ENCODE measurements at regions not wholly inside any gene's neighbourhood (a gene's known extent, or its start where the extent isn't known, plus 50 kb on each side); places are given as distances from the start of the nearest gene placed in this dataset.
"Not testable (repeated sequence)": the region's sequence is repeated elsewhere in the genome, so short reads cannot be mapped to it uniquely, and the experiment has no call there.

DNA sequence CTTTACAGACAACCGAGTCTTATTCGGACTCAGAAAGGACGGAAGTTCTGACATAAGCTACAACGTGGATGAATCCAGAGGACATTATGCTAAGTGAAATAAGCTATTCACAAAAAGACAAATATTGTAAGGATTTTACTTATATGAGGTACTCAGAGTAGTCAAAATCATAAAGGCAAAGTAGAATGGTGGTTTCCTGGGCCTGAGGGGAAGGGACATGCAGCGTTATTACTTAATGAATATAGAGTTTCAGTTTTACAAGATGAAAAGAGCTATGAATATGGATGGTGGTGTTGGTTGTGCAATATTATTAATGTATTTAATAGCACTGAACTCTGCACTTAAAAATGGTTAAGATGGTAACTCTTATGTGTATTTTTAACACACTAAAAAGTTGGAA is 419.1 kb upstream of the SGCG start:
- DNase-seq (ENCODE audit: low read depth in 2 of 3, low spot score in 2 of 3), result no peak

DNA sequence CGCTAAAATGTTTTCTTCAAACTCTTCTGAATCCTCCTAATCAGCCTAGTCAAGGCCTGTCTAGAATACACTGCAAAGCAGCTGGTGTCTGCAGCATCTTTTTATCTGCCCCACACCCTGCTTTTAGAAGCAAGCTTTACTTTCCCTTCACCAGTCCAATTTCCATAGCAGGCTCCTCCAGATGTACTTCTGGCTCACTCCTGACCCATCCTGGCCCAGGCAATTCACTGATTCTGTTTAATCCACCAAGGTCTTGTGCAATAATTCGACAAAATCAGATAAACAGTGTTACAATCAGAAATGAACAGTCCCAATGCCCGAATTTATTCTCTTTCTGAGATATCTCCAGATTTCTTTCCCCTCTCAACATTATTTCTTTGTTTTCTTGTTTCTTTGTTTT is 415.2 kb upstream of the SGCG start:
- no peak for DNase-seq (ENCODE audit: low read depth in 2 of 3, low spot score in 2 of 3)

DNA sequence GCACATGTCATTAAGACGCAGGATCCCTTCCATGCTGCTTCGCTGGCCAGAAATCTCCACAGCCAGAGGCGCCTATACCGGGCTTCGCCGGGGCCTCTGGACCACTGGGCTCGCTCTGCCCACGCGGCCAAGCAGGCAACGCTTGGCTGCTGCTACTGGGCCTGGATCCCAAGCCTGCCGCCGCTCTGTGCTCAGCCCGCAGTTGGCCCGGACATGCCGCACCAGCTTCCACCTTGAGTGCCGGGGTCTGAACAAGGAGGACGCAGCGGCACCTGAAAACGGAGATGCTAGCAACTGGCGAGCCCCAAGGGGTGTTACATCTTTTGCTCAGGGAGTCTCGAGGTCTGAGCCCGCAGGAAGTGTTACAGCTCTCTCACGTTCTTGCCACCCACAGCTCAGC is 409.9 kb upstream of the SGCG start:
- no peak for DNase-seq (ENCODE audit: low read depth in 2 of 3, low spot score in 2 of 3)

DNA sequence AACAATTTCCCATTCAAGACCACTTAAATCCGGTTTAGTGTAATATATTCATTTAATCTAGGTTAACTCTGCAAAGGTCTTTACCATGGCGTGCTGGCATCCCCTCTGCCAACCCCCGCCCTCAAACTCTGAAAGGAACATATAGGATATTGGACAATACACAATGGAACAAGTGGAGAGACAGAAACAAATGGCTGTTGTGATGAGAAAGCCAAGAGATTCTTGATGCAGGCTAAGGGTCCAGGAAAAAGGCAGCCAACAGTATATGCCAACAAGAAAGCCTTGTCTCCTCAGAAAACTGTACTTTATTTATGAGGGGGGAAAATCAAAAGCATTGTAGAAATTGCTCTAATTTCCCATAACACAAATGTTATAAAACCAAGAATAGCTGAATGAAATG is 407.3 kb upstream of the SGCG start:
- no peak for DNase-seq (ENCODE audit: low read depth in 2 of 3, low spot score in 2 of 3)

DNA sequence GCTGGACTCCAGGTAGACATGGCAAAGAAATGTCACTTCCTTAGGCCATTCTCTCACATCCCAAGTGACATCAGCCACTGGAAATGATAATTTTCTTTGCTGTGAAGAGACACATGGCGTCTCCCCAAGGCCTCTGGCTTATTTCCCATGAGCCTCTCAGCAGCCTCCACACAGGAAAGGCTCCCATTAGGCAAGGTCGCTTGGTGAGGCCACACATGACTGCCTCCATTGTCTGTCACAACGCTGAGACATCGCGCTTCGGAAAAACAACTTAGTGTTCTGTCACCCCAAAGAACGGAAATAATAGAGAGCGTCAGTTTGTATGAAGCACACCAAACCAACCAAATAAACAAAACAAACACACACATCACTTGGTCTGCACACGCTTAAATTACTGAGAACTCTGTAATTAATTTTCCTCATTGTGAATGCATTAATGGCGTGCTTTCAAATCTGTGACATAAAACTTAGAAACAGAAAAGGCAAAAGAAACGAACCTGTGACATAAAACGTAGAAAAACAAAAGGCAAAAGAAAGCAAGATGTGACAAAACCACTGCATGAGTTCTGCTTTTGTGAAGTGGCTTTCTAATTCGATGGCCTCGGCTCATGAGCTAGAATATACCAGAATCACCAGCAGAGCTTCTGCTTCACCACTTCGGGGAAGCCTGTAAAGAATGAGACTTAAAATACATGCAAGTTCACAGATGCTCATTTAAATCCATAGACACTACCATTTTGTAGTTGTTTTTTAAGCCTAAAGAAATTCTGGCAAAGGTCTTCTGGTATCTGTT is 404.2 kb upstream of the SGCG start:
- no peak for DNase-seq (ENCODE audit: low read depth in 2 of 3, low spot score in 2 of 3)

DNA sequence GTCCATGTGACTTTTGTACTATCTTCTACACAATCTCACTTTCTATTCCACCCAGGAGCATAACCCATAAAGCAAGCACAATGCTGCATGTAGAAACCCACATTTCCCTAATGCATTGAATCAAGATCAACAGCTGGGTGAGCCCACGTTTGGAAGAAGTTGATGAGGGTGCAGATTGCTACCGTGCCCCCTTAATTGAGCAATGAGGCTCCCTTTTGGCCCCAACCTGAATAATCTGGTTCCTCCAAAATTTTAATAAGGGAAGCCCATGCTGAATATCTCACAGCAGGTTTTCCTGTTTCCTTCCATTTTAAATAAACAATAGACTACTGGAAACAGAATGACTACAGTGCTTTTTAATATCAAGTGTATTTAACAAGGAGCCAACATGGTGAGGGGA is 403.6 kb upstream of the SGCG start:
- DNase-seq (ENCODE audit: low read depth in 2 of 3, low spot score in 2 of 3), result no peak

DNA sequence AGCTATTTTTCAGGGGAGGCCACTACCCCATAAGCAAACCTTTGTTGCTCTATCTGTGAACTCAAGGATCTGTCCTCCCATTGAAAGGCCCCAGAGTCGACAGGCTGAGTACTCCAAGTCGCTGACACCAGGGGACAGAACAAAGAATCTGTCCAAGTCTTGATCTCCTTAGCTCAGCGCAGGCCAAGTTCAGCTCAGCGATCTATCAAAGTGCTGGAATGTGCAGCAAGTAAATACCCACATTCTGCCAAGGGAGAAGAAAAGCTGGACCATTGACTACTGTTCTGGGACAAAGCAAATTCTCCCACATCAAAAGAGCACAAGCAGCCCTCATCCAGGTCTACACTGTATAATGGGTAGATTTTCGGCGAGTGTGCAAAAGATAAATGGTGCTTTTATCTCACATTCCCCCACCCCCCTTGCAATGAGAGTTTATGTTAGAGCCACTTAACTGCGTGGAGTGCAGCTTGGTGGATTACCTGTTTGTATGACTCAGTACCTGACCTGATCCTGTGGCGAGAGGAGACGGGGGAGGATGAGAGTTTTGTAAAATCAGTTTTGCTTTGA is 391.7 kb upstream of the SGCG start:
- DNase-seq (ENCODE audit: low read depth in 2 of 3, low spot score in 2 of 3), result no peak

DNA sequence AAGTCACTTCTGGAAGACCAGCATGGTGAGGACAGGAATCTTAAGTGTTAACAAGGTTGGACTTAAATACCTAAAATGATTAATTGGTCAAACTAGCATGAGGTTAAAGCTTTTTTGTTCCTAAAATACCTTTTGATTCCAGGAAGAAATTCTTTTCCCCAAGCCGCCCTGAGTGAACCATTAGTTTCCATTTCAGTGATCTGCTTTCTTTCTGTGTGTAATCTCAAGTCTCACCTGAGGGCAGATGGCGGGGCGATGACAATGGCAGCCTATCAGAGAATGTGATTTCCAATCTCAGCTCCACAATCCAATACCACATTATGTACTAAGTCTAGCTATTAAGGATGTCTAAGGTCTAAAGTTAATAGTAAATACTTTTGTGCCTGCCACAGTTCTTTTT is 390.9 kb upstream of the SGCG start:
- no peak for DNase-seq (ENCODE audit: low read depth in 2 of 3, low spot score in 2 of 3)

DNA sequence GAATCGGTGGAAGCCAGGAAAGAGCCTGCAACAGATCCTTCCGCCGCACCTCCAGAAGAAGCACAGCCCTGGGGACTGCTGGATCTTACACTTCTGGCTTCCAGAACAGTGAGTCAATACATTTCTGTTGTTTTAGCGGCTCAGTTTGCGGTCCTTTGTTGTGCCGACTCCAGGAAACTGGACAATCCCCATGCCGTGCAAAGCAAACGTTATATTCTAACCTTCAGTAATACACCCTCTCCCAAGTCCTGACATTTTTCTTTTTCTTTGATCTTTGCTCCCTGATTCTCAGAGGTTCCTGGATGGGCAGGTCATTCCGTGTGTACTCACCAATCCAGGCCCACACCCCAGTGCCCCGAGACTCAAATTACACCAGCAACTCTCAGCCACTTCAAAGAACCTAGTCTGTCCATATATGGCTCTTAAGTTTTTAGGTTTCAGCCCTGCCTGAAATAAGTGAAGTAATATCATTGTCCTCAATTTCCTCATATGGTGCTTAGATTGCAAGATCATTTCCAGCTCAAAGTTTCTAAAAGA is 387.1 kb upstream of the SGCG start:
- DNase-seq (ENCODE audit: low read depth in 2 of 3, low spot score in 2 of 3), result no peak

DNA sequence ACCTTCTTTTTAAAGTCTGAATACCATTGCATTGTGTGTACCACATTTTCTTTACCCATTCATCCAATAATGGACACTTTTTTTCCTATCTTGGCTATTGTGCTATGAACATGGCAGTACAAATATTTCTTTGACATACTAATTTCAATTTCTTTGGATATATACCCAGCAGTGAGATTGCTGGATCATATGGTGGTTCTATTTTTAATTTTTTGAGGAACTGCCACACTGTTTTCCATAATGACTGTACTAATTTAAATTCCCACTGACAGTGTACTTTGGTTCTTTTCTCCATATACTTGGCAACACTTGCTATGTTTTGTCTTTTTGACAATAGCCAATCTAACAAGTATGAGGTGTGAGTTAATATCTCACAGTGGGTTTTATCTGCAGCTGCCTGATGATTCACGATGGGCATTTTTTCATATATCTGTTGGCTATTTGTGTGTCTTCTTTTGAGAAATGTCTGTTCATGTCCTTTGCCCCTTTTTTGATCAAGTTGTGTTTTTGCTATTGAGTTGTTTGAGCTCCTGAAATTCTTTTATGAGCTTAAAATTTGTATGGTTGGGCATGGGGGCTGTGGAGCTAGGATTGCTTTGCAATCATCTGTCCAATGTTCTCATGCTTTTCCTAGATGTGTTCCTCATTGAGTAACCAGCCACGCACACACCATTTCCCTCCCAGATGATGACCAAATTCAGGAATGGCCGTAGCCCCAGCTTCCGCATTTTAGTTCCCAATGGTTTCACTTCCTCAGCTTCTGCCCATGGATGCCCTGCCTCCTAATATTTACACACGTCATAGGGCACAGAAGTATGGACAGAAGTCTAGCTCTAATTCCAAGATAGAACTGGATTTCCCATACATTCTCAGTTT is 380.0 kb upstream of the SGCG start:
- DNase-seq (ENCODE audit: low read depth in 2 of 3, low spot score in 2 of 3), result no peak

DNA sequence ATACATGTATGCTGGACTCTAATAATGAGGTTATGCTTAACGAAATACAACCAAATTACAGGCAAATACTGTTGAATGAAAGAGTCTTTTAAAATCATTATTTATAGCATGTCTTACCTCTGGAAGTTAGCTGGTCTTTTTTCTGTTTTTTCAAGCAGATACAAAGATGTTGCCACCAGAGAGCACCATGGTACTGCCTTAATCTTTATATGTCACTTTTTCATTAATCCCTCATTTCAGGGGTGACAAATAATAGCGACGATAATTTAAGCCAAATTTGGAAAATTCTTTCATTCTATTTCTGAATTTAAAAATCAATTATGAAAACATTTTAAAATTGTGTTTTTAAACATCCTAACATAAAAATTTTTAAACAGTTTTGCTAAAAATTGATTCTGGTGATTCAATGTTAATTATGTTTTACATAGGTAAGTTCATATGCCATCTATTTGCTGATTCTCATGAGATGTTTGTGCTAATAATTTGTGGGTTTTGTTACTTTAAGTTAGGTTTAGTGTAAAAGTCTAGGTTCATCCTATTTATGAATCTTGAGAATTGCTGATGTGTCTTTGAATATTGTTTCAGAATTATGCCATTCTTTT is 379.3 kb upstream of the SGCG start:
- DNase-seq (ENCODE audit: low read depth in 2 of 3, low spot score in 2 of 3), result peak in 2 of 3 donors; percentile 16 to 49

DNA sequence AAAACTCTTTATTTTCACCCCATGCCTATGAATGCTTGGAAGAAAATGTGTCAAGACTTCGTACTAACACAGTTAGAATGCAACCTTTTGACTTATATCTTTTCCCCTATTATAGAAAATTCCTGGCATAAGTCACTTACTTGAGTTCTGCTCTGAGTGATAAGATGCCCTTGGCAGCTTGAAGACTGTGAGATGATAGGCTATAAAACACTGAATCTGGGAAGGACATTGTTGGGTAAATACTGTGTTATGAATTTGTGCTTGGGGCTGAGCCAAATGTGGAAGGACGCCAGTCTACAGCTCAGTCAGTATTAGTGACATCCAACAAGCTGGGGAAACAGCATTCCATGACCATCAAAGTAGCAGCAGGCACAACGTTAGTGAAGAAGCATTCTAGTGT is 368.0 kb upstream of the SGCG start:
- no peak for DNase-seq (ENCODE audit: low read depth in 2 of 3, low spot score in 2 of 3)

DNA sequence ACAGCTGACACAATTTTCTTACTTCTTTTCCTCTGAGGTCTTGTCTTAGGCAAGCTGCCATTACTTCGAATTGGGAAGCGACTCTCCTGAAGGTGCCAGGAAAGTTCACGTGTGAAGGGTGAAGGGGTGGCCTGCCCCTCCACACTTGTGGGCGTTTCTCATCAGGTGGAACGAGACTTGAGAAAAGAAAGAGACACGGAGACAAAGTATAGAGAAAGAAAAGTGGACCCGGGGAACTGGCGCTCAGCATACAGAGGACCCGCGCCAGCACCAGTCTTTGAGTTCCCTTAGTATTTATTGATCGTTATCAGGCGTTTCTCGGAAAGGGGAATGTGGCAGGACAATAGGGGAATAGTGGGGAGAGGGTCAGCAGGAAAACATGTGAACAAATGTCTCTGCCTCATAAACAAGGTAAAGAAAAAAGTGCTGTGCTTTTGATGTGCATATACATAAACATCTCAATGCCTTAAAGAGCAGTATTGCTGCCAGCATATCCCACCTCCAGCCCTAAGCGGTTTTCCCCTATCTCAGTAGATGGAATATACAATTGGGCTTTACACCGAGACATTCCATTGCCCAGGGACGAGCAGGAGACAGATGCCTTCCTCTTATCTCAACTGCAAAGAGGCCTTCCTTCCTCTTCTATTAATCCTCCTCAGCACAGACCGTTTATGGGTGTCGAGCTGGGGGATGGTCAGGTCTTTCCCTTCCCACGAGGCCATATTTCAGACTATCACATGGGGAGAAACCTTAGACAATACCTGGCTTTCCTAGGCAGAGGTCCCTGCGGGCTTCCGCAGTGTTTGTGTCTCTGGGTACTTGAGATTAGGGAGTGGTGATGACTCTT is 367.0 kb upstream of the SGCG start:
- not testable (repeated sequence) for DNase-seq (ENCODE audit: low read depth in 2 of 3, low spot score in 2 of 3)

DNA sequence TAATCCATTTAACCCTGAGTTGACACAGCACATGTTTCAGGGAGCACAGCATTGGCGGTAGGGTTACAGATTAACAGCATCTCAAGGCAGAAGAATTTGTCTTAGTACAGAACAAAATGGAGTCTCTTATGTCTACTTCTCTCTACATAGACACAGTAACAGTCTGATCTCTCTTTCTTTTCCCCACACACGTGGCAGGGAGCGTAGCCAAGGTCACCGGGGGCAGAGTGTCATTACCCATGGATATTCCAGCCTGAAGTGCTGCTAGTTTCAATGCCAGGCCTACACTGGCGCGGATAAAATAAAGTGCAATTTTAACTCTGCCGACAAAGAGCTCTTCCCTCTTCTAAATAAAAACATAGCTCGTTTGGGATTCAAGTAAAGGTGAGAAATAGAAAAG is 366.3 kb upstream of the SGCG start:
- not testable (repeated sequence) for DNase-seq (ENCODE audit: low read depth in 2 of 3, low spot score in 2 of 3)

DNA sequence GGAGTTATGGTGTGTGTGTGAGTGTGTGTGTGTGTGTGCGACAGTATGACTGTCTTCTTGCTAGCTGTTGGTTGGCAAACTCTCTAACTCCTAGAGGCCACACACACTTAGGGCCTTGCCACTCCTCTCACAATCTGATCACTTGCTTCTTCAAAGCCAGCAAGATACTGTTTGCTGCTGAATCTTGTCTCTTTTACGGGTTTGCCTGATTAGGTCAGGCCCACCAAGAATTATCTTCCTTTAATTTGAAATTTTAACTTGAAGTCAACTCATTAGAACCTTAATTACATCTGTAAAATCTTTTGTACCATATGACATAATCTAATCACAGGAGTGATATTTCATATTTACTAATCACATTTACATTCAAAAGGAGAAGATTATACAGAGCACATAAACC is 359.2 kb upstream of the SGCG start:
- DNase-seq (ENCODE audit: low read depth in 2 of 3, low spot score in 2 of 3), result no peak

DNA sequence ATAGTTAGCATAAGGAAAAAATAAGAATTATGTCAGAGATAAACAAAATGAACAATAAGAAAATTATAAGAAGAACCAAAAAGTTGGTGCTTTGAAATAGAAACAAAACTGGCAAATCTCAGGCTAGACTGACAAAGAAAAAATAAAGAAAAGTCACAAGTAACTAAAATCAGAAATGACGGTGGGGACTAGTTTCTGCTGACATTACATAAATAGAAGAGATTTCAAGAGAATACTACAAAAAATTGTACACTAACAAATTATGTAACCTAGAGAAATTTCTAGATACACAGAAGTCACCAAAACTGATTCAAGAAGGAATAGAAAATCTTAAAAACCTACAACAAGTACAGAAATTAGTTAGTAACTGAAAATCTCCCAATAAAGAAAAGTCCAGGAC is 355.6 kb upstream of the SGCG start:
- no peak for DNase-seq (ENCODE audit: low read depth in 2 of 3, low spot score in 2 of 3)

DNA sequence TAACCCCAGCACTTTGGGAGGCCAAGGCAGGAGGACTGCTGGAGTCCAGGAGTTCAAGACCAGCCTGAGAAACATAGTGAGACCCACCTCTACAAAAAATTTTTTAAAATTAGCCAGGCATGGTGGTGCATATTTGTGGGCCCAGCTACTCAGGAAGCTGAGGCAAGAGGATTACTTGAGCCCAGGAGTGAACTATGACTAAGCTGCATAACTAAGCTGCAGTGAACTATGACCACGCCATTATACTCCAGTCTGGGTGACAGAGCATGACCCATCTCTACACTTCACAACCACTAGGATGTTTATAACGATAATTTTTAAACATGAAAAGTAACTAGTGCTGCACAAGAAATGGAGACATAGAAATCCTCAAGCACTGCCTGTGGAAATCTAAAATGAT is 352.7 kb upstream of the SGCG start:
- no peak for DNase-seq (ENCODE audit: low read depth in 2 of 3, low spot score in 2 of 3)

DNA sequence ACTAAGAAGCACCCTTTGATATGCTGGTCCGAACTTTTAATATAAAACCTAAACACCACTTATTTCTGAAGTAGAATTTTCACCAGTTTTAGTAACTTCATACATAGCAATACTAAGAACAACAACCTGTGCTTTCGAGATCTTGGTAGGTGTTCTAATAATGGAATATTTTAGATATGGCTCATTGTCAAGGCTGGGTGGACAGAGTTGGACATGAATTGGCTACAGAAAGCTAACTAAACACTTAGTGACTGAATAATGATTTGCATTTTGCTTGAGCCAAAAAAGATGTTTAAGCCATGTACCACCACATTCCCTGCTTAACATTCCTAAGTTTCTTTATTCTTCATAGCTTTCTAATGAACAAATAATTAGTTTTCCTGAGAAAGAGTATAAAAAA is 344.3 kb upstream of the SGCG start:
- DNase-seq (ENCODE audit: low read depth in 2 of 3, low spot score in 2 of 3), result no peak

DNA sequence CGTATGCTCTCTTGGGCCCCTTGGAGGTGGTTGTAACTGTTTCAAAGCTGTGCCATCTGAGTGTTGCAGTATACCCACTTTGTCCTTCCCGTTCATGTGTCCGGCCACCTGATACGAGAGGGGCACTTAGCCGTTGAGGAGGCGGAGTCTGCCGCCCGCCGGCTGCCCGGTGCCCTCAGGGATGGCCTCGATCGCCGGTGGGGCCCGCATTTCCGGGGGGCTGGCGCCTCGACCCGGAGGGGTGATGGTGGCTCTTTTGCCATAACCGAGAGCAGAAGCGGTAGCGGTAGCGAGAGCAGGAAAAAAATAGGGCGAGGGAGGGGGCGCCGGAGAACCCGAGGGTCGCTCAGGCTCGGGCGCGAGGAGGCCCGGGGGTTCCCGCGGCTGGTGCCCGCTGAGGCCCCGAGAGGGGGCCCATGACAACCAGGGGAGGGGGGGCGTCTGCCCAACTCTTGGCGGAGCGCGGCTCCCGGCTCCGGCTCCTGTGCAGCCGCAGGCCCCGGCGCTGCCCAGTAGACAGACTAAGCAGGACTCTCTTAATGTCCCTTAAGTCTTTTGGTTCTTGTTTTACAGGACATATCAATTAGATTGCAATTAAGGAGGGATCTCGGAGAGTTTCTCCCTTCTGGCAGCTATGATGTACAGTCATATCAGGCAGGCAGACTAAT is 342.7 kb upstream of the SGCG start:
- peak in 1 of 3 donors; percentile 3 for DNase-seq (ENCODE audit: low read depth in 2 of 3, low spot score in 2 of 3)
